H1 (cell line): ENCODE measurements at regions not wholly inside any gene's neighbourhood (a gene's known extent, or its start where the extent isn't known, plus 50 kb on each side); places are given as distances from the start of the nearest gene placed in this dataset.

ENCODE experiments used
- CTCF ChIA-PET: fragments of 300-600 bp; sonication (Branson Sonifier 250); formaldehyde crosslinking; loops from one replicate; lab custom pipeline; 2021; ENCODE audit not compliant: partially characterized antibody; lab: Charles Lee
- POLR2A ChIA-PET: fragments of 300-600 bp; sonication (Branson Sonifier 250); formaldehyde crosslinking; loops from one replicate; lab custom pipeline; 2021; ENCODE audit warnings: inconsistent platforms; ENCODE audit not compliant: partially characterized antibody; lab: Charles Lee
- DNase-seq, 2 experiments: peaks; one replicate each; pipeline versions ENCODE4 v3.0.0 to v3.0.0-alpha.2; 2010 to 2022; ENCODE audit warnings: low spot score in 2 of 2, low read depth in 1 of 2, mixed read lengths in 1 of 2
- FAIRE-seq: peaks from 2 replicates; lab custom pipeline; 2011; peaks lifted over from hg19 to GRCh38; lab: Jason Lieb, UNC
- H2AFZ ChIP-seq: 2 replicates; pipeline ENCODE4 v1.8.1; 2012; ENCODE audit warnings: low read length, inconsistent platforms
- H2AK5ac ChIP-seq: 2 replicates; pipeline ENCODE4 v1.6.1; 2013; ENCODE audit warnings: low read depth, low read length
- H2BK120ac ChIP-seq: replicated peaks from 2 replicates; pipeline ENCODE3; 2013; ENCODE audit warnings: low read depth, low read length, inconsistent platforms
- H2BK12ac ChIP-seq: 2 replicates; pipeline ENCODE4 v1.6.1; 2013; ENCODE audit warnings: low read depth, low read length
- H2BK15ac ChIP-seq: 2 replicates; pipeline ENCODE4 v1.6.1; 2013; ENCODE audit warnings: low read length
- H2BK20ac ChIP-seq: 2 replicates; pipeline ENCODE4 v1.6.1; 2013; ENCODE audit warnings: low read length
- H2BK5ac ChIP-seq: 2 replicates; pipeline ENCODE4 v1.6.1; 2013; ENCODE audit warnings: low read depth, low read length
- H3K14ac ChIP-seq: 2 replicates; pipeline ENCODE4 v1.6.1; 2013; ENCODE audit warnings: inconsistent platforms; ENCODE audit not compliant: insufficient read length
- H3K18ac ChIP-seq: 2 replicates; pipeline ENCODE4 v1.6.1; 2013; ENCODE audit warnings: low read length; ENCODE audit errors: extremely low read depth
- H3K23ac ChIP-seq: 2 replicates; pipeline ENCODE4 v1.6.1; 2013; ENCODE audit warnings: inconsistent platforms; ENCODE audit not compliant: insufficient read length
- H3K23me2 ChIP-seq: 2 replicates; pipeline ENCODE4 v1.6.1; 2013; ENCODE audit warnings: low read depth, low read length
- H3K27ac ChIP-seq: 2 replicates; pipeline ENCODE4 v1.6.1; 2011; ENCODE audit warnings: low read depth, low read length, inconsistent platforms
- H3K27me3 ChIP-seq, 4 experiments: replicated peaks in 1 of 4; 1 replicate in 1 of 4; 2 replicates in 3 of 4; pipeline versions ENCODE4 v1.6.1 to v1.8.1; 2011 to 2013; ENCODE audit warnings: low read length in 3 of 4, mild to moderate bottlenecking in 3 of 4, inconsistent platforms in 2 of 4, mixed read lengths in 2 of 4, moderate library complexity in 1 of 4; ENCODE audit not compliant: control insufficient read depth in 3 of 4, insufficient read depth in 3 of 4; ENCODE audit errors: extremely low read depth in 1 of 4
- H3K36me3 ChIP-seq, 4 experiments: 2 replicates each; pipeline versions ENCODE4 v1.6.1 to v1.8.1; 2011 to 2013; ENCODE audit warnings: mild to moderate bottlenecking in 4 of 4, low read length in 3 of 4, moderate library complexity in 2 of 4, control low read depth in 1 of 4, inconsistent platforms in 1 of 4; ENCODE audit not compliant: insufficient read depth in 4 of 4, control insufficient read depth in 2 of 4
- H3K4ac ChIP-seq: replicated peaks from 2 replicates; pipeline ENCODE3; 2013; ENCODE audit warnings: low read length, low read depth, mixed read lengths, inconsistent platforms; ENCODE audit not compliant: insufficient read length
- H3K4me1 ChIP-seq, 4 experiments: replicated peaks in 1 of 4; 1 replicate in 1 of 4; 2 replicates in 3 of 4; pipeline versions ENCODE4 v1.6.1 to v1.8.1; 2011 to 2013; ENCODE audit warnings: low read length in 3 of 4, inconsistent platforms in 2 of 4, mixed read lengths in 1 of 4; ENCODE audit not compliant: insufficient read depth in 4 of 4, control insufficient read depth in 3 of 4
- H3K4me2 ChIP-seq, 2 experiments: 2 replicates each; pipeline versions ENCODE4 v1.6.1 to v1.8.1; 2011 to 2013; ENCODE audit warnings: low read depth in 2 of 2, low read length in 2 of 2, control low read depth in 1 of 2, inconsistent platforms in 1 of 2, mild to moderate bottlenecking in 1 of 2; ENCODE audit not compliant: insufficient read depth in 1 of 2
- H3K4me3 ChIP-seq, 4 experiments: fragments of 200-600, 300-600 bp in 1 of 4; sonication (generic), shearing (Covaris generic), sonication (Bioruptor Twin) in 1 of 4; 2 replicates each; pipeline versions ENCODE4 v1.5.1 to v1.8.1; 2011 to 2016; ENCODE audit warnings: low read length in 4 of 4, low read depth in 3 of 4, control low read depth in 2 of 4, inconsistent platforms in 2 of 4, mild to moderate bottlenecking in 2 of 4, mixed read lengths in 1 of 4, moderate library complexity in 1 of 4; ENCODE audit not compliant: insufficient read depth in 2 of 4; ENCODE audit errors: extremely low read depth in 1 of 4
- H3K56ac ChIP-seq: replicated peaks from 2 replicates; pipeline ENCODE3; 2013; ENCODE audit warnings: low read depth, mild to moderate bottlenecking, mixed read lengths, low read length, inconsistent platforms; ENCODE audit not compliant: insufficient read length
- H3K79me1 ChIP-seq: 2 replicates; pipeline ENCODE4 v1.6.1; 2013; ENCODE audit warnings: low read depth, low read length, control low read depth
- H3K79me2 ChIP-seq, 2 experiments: 2 replicates each; pipeline versions ENCODE4 v1.6.1 to v1.8.1; 2012 to 2013; ENCODE audit warnings: low read length in 2 of 2, mild to moderate bottlenecking in 2 of 2, inconsistent platforms in 1 of 2; ENCODE audit not compliant: insufficient read depth in 2 of 2, control insufficient read depth in 1 of 2
- H3K9ac ChIP-seq, 4 experiments: replicated peaks in 1 of 4; 1 replicate in 1 of 4; 2 replicates in 3 of 4; pipeline versions ENCODE4 v1.6.1 to v1.8.1; 2011 to 2013; ENCODE audit warnings: low read depth in 3 of 4, low read length in 3 of 4, control low read depth in 2 of 4, mild to moderate bottlenecking in 2 of 4, moderate library complexity in 2 of 4, inconsistent platforms in 1 of 4; ENCODE audit errors: extremely low read depth in 1 of 4
- H3K9me3 ChIP-seq, 2 experiments: 2 replicates each; pipeline versions ENCODE4 v1.6.1 to v1.8.1; 2012 to 2013; ENCODE audit warnings: mild to moderate bottlenecking in 2 of 2, moderate library complexity in 2 of 2, control low read depth in 1 of 2, inconsistent platforms in 1 of 2, low read depth in 1 of 2, low read length in 1 of 2, mixed read lengths in 1 of 2; ENCODE audit not compliant: insufficient read depth in 2 of 2
- H4K20me1 ChIP-seq, 2 experiments: replicated peaks in 1 of 2; 2 replicates each; pipeline versions ENCODE3 to v1.8.1; 2011 to 2013; ENCODE audit warnings: inconsistent platforms in 2 of 2, low read length in 2 of 2, mild to moderate bottlenecking in 1 of 2; ENCODE audit not compliant: insufficient read depth in 2 of 2, control insufficient read depth in 1 of 2
- H4K5ac ChIP-seq: 2 replicates; pipeline ENCODE4 v1.6.1; 2013; ENCODE audit warnings: low read length, low read depth, mixed read lengths, inconsistent platforms; ENCODE audit not compliant: insufficient read length
- H4K8ac ChIP-seq: 2 replicates; pipeline ENCODE4 v1.8.0; 2013; ENCODE audit warnings: mild to moderate bottlenecking, moderate library complexity, low read length, inconsistent platforms; ENCODE audit not compliant: insufficient read depth; ENCODE audit errors: extremely low read depth
- H4K91ac ChIP-seq: replicated peaks from 2 replicates; pipeline ENCODE3; 2013; ENCODE audit warnings: low read length, mixed read lengths, inconsistent platforms; ENCODE audit not compliant: insufficient read length
- ATF2 ChIP-seq: IDR thresholded peaks from 2 replicates; pipeline ENCODE4 v1.6.1; 2012; ENCODE audit warnings: low read length, inconsistent platforms
- CEBPB ChIP-seq: IDR thresholded peaks from 2 replicates; pipeline ENCODE4 v1.6.1; 2012; ENCODE audit warnings: low read depth, low read length
- EP300 ChIP-seq, 2 experiments: IDR thresholded peaks; 1 replicate in 1 of 2; 2 replicates in 1 of 2; pipeline ENCODE4 v1.6.1; 2011 to 2012; ENCODE audit warnings: low read depth in 2 of 2, low read length in 2 of 2, mild to moderate bottlenecking in 2 of 2, borderline replicate concordance in 1 of 2, inconsistent platforms in 1 of 2, moderate library complexity in 1 of 2
- GABPA ChIP-seq: IDR thresholded peaks from 2 replicates; pipeline ENCODE4 v1.6.1; 2011; ENCODE audit warnings: mild to moderate bottlenecking, low read length, moderate library complexity, borderline replicate concordance; ENCODE audit not compliant: insufficient read depth
- HDAC2 ChIP-seq, 2 experiments: fragments of 300-600 bp in 1 of 2; sonication (generic) in 1 of 2; IDR thresholded peaks; 2 replicates each; pipeline ENCODE4 v1.6.1; 2011 to 2012; ENCODE audit warnings: low read depth in 2 of 2, low read length in 2 of 2, mild to moderate bottlenecking in 2 of 2, moderate library complexity in 2 of 2, borderline replicate concordance in 1 of 2, inconsistent platforms in 1 of 2
- HDAC6 ChIP-seq: IDR thresholded peaks from one replicate; pipeline ENCODE4 v1.7.1; 2012; ENCODE audit warnings: low read depth, mild to moderate bottlenecking, inconsistent platforms, low read length, moderate library complexity
- POLR2AphosphoS5 ChIP-seq: IDR thresholded peaks from 2 replicates; pipeline ENCODE4 v1.6.1; 2011; ENCODE audit warnings: low read depth, low read length
- POU5F1 ChIP-seq: IDR thresholded peaks from 2 replicates; pipeline ENCODE4 v1.6.1; 2011; ENCODE audit warnings: low read depth, mild to moderate bottlenecking, low read length, moderate library complexity
- RAD21 ChIP-seq, 2 experiments: IDR thresholded peaks in 1 of 2; conservative IDR thresholded peaks in 1 of 2; 2 replicates each; pipeline ENCODE4 v1.6.1; 2011; ENCODE audit warnings: low read depth in 2 of 2, low read length in 2 of 2, improper control_type of control experiment in 1 of 2, inconsistent platforms in 1 of 2, mild to moderate bottlenecking in 1 of 2, moderate library complexity in 1 of 2
- SP4 ChIP-seq: IDR thresholded peaks from 2 replicates; pipeline ENCODE4 v1.6.1; 2012; ENCODE audit warnings: low read length, inconsistent platforms
- SRF ChIP-seq: IDR thresholded peaks from 2 replicates; pipeline ENCODE4 v1.6.1; 2011; ENCODE audit warnings: mild to moderate bottlenecking, low read depth, low read length, moderate library complexity
- TAF1 ChIP-seq: IDR thresholded peaks from 2 replicates; pipeline ENCODE4 v1.6.1; 2011; ENCODE audit warnings: mild to moderate bottlenecking, low read depth, low read length
- TEAD4 ChIP-seq: IDR thresholded peaks from 2 replicates; pipeline ENCODE4 v1.6.1; 2012; ENCODE audit warnings: low read depth, low read length, inconsistent platforms, mixed read lengths
- WGBS, 2 experiments: shearing (Covaris generic) in 1 of 2; methylation state at CpG; one replicate each; pipeline versions ENCODE4 v1.1.6 to v1.1.7; 2013 to 2015; ENCODE audit warnings: low lambda C conversion rate in 2 of 2, mixed read lengths in 2 of 2, inconsistent platforms in 1 of 2, low coverage in 1 of 2, missing lambda C conversion rate in 1 of 2; ENCODE audit not compliant: insufficient replicate concordance in 2 of 2, insufficient coverage in 1 of 2, insufficient read length in 1 of 2; ENCODE audit errors: extremely low coverage in 1 of 2, missing lambda C conversion rate in 1 of 2; 5-methylcytosine and 5-hydroxymethylcytosine counted together

DNA sequence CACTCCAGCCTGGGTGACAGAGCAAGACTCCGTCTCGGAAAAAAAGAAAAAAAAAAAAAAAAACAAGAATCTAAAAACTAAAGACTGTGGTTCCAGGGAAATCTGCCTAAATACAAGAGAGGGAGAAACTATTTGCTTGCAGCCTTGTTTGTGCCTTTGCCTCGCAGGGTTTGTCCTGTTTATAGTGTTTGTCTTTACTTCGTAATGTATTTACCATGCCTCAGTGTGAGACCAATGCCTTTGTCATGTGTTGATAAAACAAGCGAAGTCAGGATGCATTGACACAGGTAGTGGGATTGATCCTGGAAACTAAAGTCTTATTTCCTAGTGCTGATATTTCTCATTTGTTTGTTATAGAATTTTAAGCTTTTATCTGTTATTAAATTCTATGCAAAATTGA is 199.0 kb downstream of the EXOC5 start:
- H4K20me1 ChIP-seq: no peaks in the 10 kb centered on the region
- TF ChIP-seq SP4 (no peak), POLR2AphosphoS5 (no peak), GABPA (no peak), EP300 (IDR thresholded peaks at IDR 0.05; ENCODE audit: borderline replicate concordance in 1 of 2, low read depth in 2 of 2, low read length in 2 of 2) (no peak), SRF (no peak), HDAC2 (IDR thresholded peaks at IDR 0.05; ENCODE audit: borderline replicate concordance in 1 of 2, low read depth in 2 of 2, low read length in 2 of 2) (no peak), TEAD4 (no peak), POU5F1 (no peak), RAD21 (IDR thresholded peaks at IDR 0.05 in 1 of 2, conservative IDR thresholded peaks at IDR 0.05 in 1 of 2; ENCODE audit: low read depth in 2 of 2, low read length in 2 of 2) (no peak), CEBPB (no peak), HDAC6 (no peak), TAF1 (no peak), ATF2 (no peak)

More for the DNA sequence above, 199.0 kb downstream of the EXOC5 start:
- Histone ChIP-seq H3K79me2 (no peaks in the 10 kb centered on the region), H3K23ac (no peak overlapping the region), H3K18ac (no peak overlapping the region), H2BK5ac (no peak overlapping the region), H2BK120ac (no peak overlapping the region), H3K4me2 (no peak overlapping the region; a peak in 1 of 4 replicates), H4K5ac (no peak overlapping the region), H2AFZ (no peak overlapping the region), H3K4ac (no peak overlapping the region), H4K91ac (no peak overlapping the region), H3K9ac (no peak overlapping the region), H2BK15ac (no peak overlapping the region), H3K27ac (no peak overlapping the region), H3K4me1 (peaks cover 0 to 9% (median 1%) of the 10 kb centered on the region in 4 experiments; a peak in 2 of 7 replicates), H3K14ac (no peak overlapping the region), H2BK20ac (no peak overlapping the region), H4K8ac (no peak overlapping the region), H2AK5ac (no peak overlapping the region), H2BK12ac (no peak overlapping the region), H3K9me3 (no peaks in the 10 kb centered on the region), H3K79me1 (no peaks in the 10 kb centered on the region), H3K56ac (no peak overlapping the region), H3K27me3 (no peaks in the 10 kb centered on the region), H3K23me2 (no peaks in the 10 kb centered on the region; the same call in 1 of the 2 replicates), H3K4me3 (no peak overlapping the region), H3K36me3 (no peaks in the 10 kb centered on the region)
- ChIA-PET POLR2A (no interaction called here), CTCF (interaction anchor here (0.9 kb wide), 1 partner anchor 334 kb away, joined by 3 read pairs; no protein-coding TSS in a partner anchor)
- FAIRE-seq: no peak
- no peak for DNase-seq
- 70% methylated on average over 3 of the region's 5 CpGs; no CpG with 5 or more reads in 1 of the 2 experiments for WGBS, 2 experiments
